Lower lobe of right lung (tissue), 2 donors: ENCODE measurements at regions not wholly inside any gene's neighbourhood (a gene's known extent, or its start where the extent isn't known, plus 50 kb on each side); places are given as distances from the start of the nearest gene placed in this dataset.

ENCODE experiments used
- ATAC-seq, 2 donors: fragments of 200-7000 bp; cut with Tn5 transposase; one replicate each; pipeline ENCODE4 v1.9.1; 2020 to 2022; ENCODE audit warnings: mild to moderate bottlenecking in 2 of 2, moderate library complexity in 2 of 2
- DNase-seq: peaks from one replicate; pipeline ENCODE4 v3.0.0-alpha.2; 2020
- H3K27ac ChIP-seq: fragments of 200-600 bp; one replicate; pipeline ENCODE4 v1.8.0; 2022
- H3K27me3 ChIP-seq: fragments of 200-600 bp; one replicate; pipeline ENCODE4 v1.8.0; 2022; ENCODE audit warnings: low read depth
- H3K36me3 ChIP-seq: fragments of 200-600 bp; one replicate; pipeline ENCODE4 v1.8.0; 2022; ENCODE audit warnings: mild to moderate bottlenecking
- H3K4me1 ChIP-seq: fragments of 200-600 bp; one replicate; pipeline ENCODE4 v1.8.0; 2022
- H3K4me3 ChIP-seq: fragments of 200-600 bp; one replicate; pipeline ENCODE4 v1.8.0; 2022; ENCODE audit warnings: mild to moderate bottlenecking
- H3K9me3 ChIP-seq: fragments of 200-600 bp; one replicate; pipeline ENCODE4 v1.8.0; 2022
- intact Hi-C: fragments of 100-400 bp; cut with DNase I; formaldehyde crosslinking; loops from one replicate; pipeline ENCODE4 v1.11.0; 2022
- TF ChIP-seq, protein P1 (sequence below): fragments of 200-600 bp; IDR thresholded peaks from one replicate; pipeline ENCODE4 v1.8.0; 2022; ENCODE audit warnings: antibody characterized with exemption, mild to moderate bottlenecking
- donor health status: DM: no; HTN: yes; CAD: no; lungs with severe emphysema.

DNA sequence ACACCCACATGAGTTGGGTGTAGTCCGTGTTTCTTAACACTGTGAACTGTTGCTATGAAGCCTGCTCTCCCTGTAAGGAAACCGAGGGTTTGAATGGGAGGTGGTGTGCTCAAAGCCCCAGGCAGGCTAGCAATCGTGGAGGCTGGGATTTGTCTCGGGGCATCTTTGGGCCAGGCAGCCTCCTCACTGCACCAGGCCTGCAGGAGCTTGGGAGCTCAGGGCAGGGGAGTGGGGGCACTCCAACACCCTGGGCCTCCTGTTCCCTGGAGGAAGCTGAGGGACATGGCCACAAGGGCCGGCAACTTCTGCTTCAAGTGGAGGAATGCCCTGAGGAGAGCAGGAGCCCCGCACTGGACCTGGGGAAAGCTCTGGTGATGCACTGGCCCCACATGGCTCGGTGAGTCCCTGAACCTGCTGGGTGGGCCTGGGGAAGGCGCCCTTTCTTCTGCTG lies 164.7 kb upstream of the B3GAT1 start:
- no peak overlapping the region for H3K4me3 ChIP-seq
- H3K27me3 ChIP-seq, result peaks cover 22% of the 10 kb centered on the region
- no peak for DNase-seq
- H3K4me1 ChIP-seq, result no peaks in the 10 kb centered on the region
- ATAC-seq, result no peak
- no peaks in the 10 kb centered on the region for H3K36me3 ChIP-seq
- H3K27ac ChIP-seq, result no peak overlapping the region
- TF ChIP-seq, protein P1, sequence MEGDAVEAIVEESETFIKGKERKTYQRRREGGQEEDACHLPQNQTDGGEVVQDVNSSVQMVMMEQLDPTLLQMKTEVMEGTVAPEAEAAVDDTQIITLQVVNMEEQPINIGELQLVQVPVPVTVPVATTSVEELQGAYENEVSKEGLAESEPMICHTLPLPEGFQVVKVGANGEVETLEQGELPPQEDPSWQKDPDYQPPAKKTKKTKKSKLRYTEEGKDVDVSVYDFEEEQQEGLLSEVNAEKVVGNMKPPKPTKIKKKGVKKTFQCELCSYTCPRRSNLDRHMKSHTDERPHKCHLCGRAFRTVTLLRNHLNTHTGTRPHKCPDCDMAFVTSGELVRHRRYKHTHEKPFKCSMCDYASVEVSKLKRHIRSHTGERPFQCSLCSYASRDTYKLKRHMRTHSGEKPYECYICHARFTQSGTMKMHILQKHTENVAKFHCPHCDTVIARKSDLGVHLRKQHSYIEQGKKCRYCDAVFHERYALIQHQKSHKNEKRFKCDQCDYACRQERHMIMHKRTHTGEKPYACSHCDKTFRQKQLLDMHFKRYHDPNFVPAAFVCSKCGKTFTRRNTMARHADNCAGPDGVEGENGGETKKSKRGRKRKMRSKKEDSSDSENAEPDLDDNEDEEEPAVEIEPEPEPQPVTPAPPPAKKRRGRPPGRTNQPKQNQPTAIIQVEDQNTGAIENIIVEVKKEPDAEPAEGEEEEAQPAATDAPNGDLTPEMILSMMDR, result no peak
- H3K9me3 ChIP-seq, result no peaks in the 10 kb centered on the region
- intact Hi-C loops, result no loop called here

DNA sequence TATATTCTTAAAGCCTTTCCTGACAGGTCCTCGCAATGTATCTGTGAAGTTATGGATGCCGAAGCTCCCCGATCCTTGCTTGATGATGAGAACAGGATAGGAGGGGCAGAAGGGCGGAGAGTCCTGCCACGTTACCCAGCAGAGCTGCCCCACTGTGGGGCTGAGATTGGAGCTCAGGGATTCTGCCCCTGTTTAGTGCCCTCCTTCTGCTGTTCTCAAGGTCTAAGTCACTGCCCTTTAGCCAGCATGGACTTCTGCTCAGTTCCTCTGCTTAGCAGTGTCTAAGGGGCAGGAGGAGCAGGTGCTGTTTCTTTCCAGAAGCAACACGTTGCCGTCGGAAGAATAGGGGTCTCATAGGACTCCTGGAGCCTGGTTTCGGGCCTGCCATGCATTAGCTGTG lies 164.2 kb upstream of the B3GAT1 start:
- TF ChIP-seq, protein P1, result no peak
- Histone ChIP-seq H3K27ac (no peak overlapping the region), H3K27me3 (peaks cover 21% of the 10 kb centered on the region), H3K9me3 (no peaks in the 10 kb centered on the region), H3K4me1 (no peaks in the 10 kb centered on the region), H3K4me3 (no peak overlapping the region), H3K36me3 (no peaks in the 10 kb centered on the region)
- intact Hi-C loops, result no loop called here
- no peak for ATAC-seq
- no peak for DNase-seq

DNA sequence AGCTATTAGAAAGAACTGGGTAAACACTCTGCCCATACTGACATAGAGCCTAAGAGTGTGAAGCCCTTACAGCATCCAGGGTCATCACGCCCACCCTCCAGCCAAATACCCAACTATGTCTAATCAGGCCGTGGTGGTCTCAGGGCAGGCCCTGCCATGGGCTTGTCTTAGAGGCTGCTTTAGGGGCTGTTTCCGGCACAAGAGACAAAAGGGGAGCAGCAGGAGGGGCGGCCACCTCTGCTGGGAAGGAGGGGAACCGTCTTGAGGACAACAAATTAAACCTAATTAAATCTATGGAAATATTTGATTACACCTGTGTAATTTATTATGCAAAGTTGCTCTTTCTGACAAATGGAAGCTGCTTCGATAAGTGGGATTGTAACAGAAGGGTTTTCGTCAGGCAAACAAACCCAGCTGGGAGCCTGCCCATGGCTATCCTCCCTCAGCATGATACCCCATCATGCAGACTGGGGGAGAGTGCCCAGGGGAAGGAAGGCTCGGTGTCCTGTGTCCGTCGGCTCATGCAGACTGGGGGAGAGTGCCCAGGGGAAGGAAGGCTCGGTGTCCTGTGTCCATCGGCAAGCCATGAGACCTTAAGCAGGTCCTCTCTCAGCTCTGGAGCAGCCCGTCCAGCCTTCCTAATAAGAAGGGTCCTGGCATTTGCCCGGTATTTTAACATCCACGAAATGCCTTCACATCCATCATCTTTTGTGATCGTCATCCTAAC lies 163.6 kb upstream of the B3GAT1 start:
- intact Hi-C loops, result no loop called here
- ATAC-seq (no peak), DNase-seq (no peak)
- Histone ChIP-seq H3K27ac (no peak overlapping the region), H3K36me3 (no peaks in the 10 kb centered on the region), H3K4me3 (no peak overlapping the region), H3K27me3 (peaks cover 15% of the 10 kb centered on the region), H3K4me1 (no peaks in the 10 kb centered on the region), H3K9me3 (no peaks in the 10 kb centered on the region)
- TF ChIP-seq, protein P1, result no peak

DNA sequence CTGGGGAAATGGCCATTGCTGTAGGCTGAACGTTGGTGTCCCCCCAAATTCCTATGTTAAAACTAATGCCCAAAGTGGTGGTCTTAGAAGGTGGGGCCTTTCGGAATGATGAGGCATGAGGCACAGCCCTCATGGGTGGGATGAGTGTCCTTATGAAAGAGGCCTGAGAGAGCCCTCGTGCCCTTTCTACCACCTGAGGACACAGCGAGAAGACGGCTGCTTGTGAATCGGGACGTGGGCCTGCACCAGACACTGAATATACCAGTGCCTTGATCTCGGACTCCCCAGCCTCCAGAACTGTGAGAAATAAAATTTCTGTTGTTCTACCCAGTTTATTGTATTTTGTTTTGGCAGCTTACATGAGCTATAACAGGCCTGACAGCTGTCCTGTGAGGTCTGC lies 162.9 kb upstream of the B3GAT1 start:
- no peak overlapping the region for H3K4me3 ChIP-seq
- H3K27ac ChIP-seq, result no peak overlapping the region
- ATAC-seq, result no peak
- no peaks in the 10 kb centered on the region for H3K4me1 ChIP-seq
- no peaks in the 10 kb centered on the region for H3K9me3 ChIP-seq
- intact Hi-C loops, result no loop called here
- TF ChIP-seq, protein P1, result no peak
- DNase-seq, result no peak
- H3K27me3 ChIP-seq, result peaks cover 8% of the 10 kb centered on the region
- no peaks in the 10 kb centered on the region for H3K36me3 ChIP-seq

DNA sequence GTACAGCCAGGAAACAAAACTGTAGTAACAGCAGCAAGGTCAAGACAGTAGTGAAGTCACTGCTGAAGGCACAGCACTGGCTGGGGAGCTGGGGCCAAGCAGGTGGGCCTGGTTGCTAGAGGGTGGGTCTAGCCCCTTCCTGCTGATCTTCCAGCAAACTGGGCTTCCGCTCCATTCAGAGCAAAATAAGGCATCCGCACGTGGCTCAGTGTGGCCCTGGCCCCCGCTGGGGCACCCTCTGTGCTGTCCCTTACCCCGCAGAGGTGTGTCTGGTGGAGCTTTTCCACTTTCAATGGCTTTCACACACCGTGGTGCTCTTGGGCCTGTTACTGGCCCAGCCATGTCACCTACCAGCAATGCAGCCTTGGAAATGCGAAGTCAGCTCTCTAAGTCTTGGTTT lies 162.4 kb upstream of the B3GAT1 start:
- ATAC-seq (no peak), DNase-seq (no peak)
- no peaks in the 10 kb centered on the region for H3K4me1 ChIP-seq
- H3K4me3 ChIP-seq, result no peak overlapping the region
- peaks cover 3% of the 10 kb centered on the region for H3K27me3 ChIP-seq
- no peaks in the 10 kb centered on the region for H3K36me3 ChIP-seq
- H3K9me3 ChIP-seq, result no peaks in the 10 kb centered on the region
- TF ChIP-seq, protein P1, result no peak
- intact Hi-C loops, result no loop called here
- no peak overlapping the region for H3K27ac ChIP-seq
